H1 (cell line): ENCODE measurements at regions not wholly inside any gene's neighbourhood (a gene's known extent, or its start where the extent isn't known, plus 50 kb on each side); places are given as distances from the start of the nearest gene placed in this dataset.

Experiments used
- CTCF ChIA-PET: fragments of 300-600 bp; sonication (Branson Sonifier 250); formaldehyde crosslinking; loops from one replicate; lab custom pipeline; 2021; ENCODE audit not compliant: partially characterized antibody; lab: Charles Lee
- POLR2A ChIA-PET: fragments of 300-600 bp; sonication (Branson Sonifier 250); formaldehyde crosslinking; loops from one replicate; lab custom pipeline; 2021; ENCODE audit warnings: inconsistent platforms; ENCODE audit not compliant: partially characterized antibody; lab: Charles Lee
- DNase-seq, 2 experiments: peaks; one replicate each; pipeline versions ENCODE4 v3.0.0 to v3.0.0-alpha.2; 2010 to 2022; ENCODE audit warnings: low spot score in 2 of 2, low read depth in 1 of 2, mixed read lengths in 1 of 2
- FAIRE-seq: peaks from 2 replicates; lab custom pipeline; 2011; peaks lifted over from hg19 to GRCh38; lab: Jason Lieb, UNC
- H2AFZ ChIP-seq: 2 replicates; pipeline ENCODE4 v1.8.1; 2012; ENCODE audit warnings: low read length, inconsistent platforms
- H2AK5ac ChIP-seq: 2 replicates; pipeline ENCODE4 v1.6.1; 2013; ENCODE audit warnings: low read depth, low read length
- H2BK120ac ChIP-seq: replicated peaks from 2 replicates; pipeline ENCODE3; 2013; ENCODE audit warnings: low read depth, low read length, inconsistent platforms
- H2BK12ac ChIP-seq: 2 replicates; pipeline ENCODE4 v1.6.1; 2013; ENCODE audit warnings: low read depth, low read length
- H2BK15ac ChIP-seq: 2 replicates; pipeline ENCODE4 v1.6.1; 2013; ENCODE audit warnings: low read length
- H2BK20ac ChIP-seq: 2 replicates; pipeline ENCODE4 v1.6.1; 2013; ENCODE audit warnings: low read length
- H2BK5ac ChIP-seq: 2 replicates; pipeline ENCODE4 v1.6.1; 2013; ENCODE audit warnings: low read depth, low read length
- H3K14ac ChIP-seq: 2 replicates; pipeline ENCODE4 v1.6.1; 2013; ENCODE audit warnings: inconsistent platforms; ENCODE audit not compliant: insufficient read length
- H3K18ac ChIP-seq: 2 replicates; pipeline ENCODE4 v1.6.1; 2013; ENCODE audit warnings: low read length; ENCODE audit errors: extremely low read depth
- H3K23ac ChIP-seq: 2 replicates; pipeline ENCODE4 v1.6.1; 2013; ENCODE audit warnings: inconsistent platforms; ENCODE audit not compliant: insufficient read length
- H3K23me2 ChIP-seq: 2 replicates; pipeline ENCODE4 v1.6.1; 2013; ENCODE audit warnings: low read depth, low read length
- H3K27ac ChIP-seq: 2 replicates; pipeline ENCODE4 v1.6.1; 2011; ENCODE audit warnings: low read depth, low read length, inconsistent platforms
- H3K27me3 ChIP-seq, 4 experiments: replicated peaks in 1 of 4; 1 replicate in 1 of 4; 2 replicates in 3 of 4; pipeline versions ENCODE4 v1.6.1 to v1.8.1; 2011 to 2013; ENCODE audit warnings: low read length in 3 of 4, mild to moderate bottlenecking in 3 of 4, inconsistent platforms in 2 of 4, mixed read lengths in 2 of 4, moderate library complexity in 1 of 4; ENCODE audit not compliant: control insufficient read depth in 3 of 4, insufficient read depth in 3 of 4; ENCODE audit errors: extremely low read depth in 1 of 4
- H3K36me3 ChIP-seq, 4 experiments: 2 replicates each; pipeline versions ENCODE4 v1.6.1 to v1.8.1; 2011 to 2013; ENCODE audit warnings: mild to moderate bottlenecking in 4 of 4, low read length in 3 of 4, moderate library complexity in 2 of 4, control low read depth in 1 of 4, inconsistent platforms in 1 of 4; ENCODE audit not compliant: insufficient read depth in 4 of 4, control insufficient read depth in 2 of 4
- H3K4ac ChIP-seq: replicated peaks from 2 replicates; pipeline ENCODE3; 2013; ENCODE audit warnings: low read length, low read depth, mixed read lengths, inconsistent platforms; ENCODE audit not compliant: insufficient read length
- H3K4me1 ChIP-seq, 4 experiments: replicated peaks in 1 of 4; 1 replicate in 1 of 4; 2 replicates in 3 of 4; pipeline versions ENCODE4 v1.6.1 to v1.8.1; 2011 to 2013; ENCODE audit warnings: low read length in 3 of 4, inconsistent platforms in 2 of 4, mixed read lengths in 1 of 4; ENCODE audit not compliant: insufficient read depth in 4 of 4, control insufficient read depth in 3 of 4
- H3K4me2 ChIP-seq, 2 experiments: 2 replicates each; pipeline versions ENCODE4 v1.6.1 to v1.8.1; 2011 to 2013; ENCODE audit warnings: low read depth in 2 of 2, low read length in 2 of 2, control low read depth in 1 of 2, inconsistent platforms in 1 of 2, mild to moderate bottlenecking in 1 of 2; ENCODE audit not compliant: insufficient read depth in 1 of 2
- H3K4me3 ChIP-seq, 4 experiments: fragments of 200-600, 300-600 bp in 1 of 4; sonication (generic), shearing (Covaris generic), sonication (Bioruptor Twin) in 1 of 4; 2 replicates each; pipeline versions ENCODE4 v1.5.1 to v1.8.1; 2011 to 2016; ENCODE audit warnings: low read length in 4 of 4, low read depth in 3 of 4, control low read depth in 2 of 4, inconsistent platforms in 2 of 4, mild to moderate bottlenecking in 2 of 4, mixed read lengths in 1 of 4, moderate library complexity in 1 of 4; ENCODE audit not compliant: insufficient read depth in 2 of 4; ENCODE audit errors: extremely low read depth in 1 of 4
- H3K56ac ChIP-seq: replicated peaks from 2 replicates; pipeline ENCODE3; 2013; ENCODE audit warnings: low read depth, mild to moderate bottlenecking, mixed read lengths, low read length, inconsistent platforms; ENCODE audit not compliant: insufficient read length
- H3K79me1 ChIP-seq: 2 replicates; pipeline ENCODE4 v1.6.1; 2013; ENCODE audit warnings: low read depth, low read length, control low read depth
- H3K79me2 ChIP-seq, 2 experiments: 2 replicates each; pipeline versions ENCODE4 v1.6.1 to v1.8.1; 2012 to 2013; ENCODE audit warnings: low read length in 2 of 2, mild to moderate bottlenecking in 2 of 2, inconsistent platforms in 1 of 2; ENCODE audit not compliant: insufficient read depth in 2 of 2, control insufficient read depth in 1 of 2
- H3K9ac ChIP-seq, 4 experiments: replicated peaks in 1 of 4; 1 replicate in 1 of 4; 2 replicates in 3 of 4; pipeline versions ENCODE4 v1.6.1 to v1.8.1; 2011 to 2013; ENCODE audit warnings: low read depth in 3 of 4, low read length in 3 of 4, control low read depth in 2 of 4, mild to moderate bottlenecking in 2 of 4, moderate library complexity in 2 of 4, inconsistent platforms in 1 of 4; ENCODE audit errors: extremely low read depth in 1 of 4
- H3K9me3 ChIP-seq, 2 experiments: 2 replicates each; pipeline versions ENCODE4 v1.6.1 to v1.8.1; 2012 to 2013; ENCODE audit warnings: mild to moderate bottlenecking in 2 of 2, moderate library complexity in 2 of 2, control low read depth in 1 of 2, inconsistent platforms in 1 of 2, low read depth in 1 of 2, low read length in 1 of 2, mixed read lengths in 1 of 2; ENCODE audit not compliant: insufficient read depth in 2 of 2
- H4K20me1 ChIP-seq, 2 experiments: replicated peaks in 1 of 2; 2 replicates each; pipeline versions ENCODE3 to v1.8.1; 2011 to 2013; ENCODE audit warnings: inconsistent platforms in 2 of 2, low read length in 2 of 2, mild to moderate bottlenecking in 1 of 2; ENCODE audit not compliant: insufficient read depth in 2 of 2, control insufficient read depth in 1 of 2
- H4K5ac ChIP-seq: 2 replicates; pipeline ENCODE4 v1.6.1; 2013; ENCODE audit warnings: low read length, low read depth, mixed read lengths, inconsistent platforms; ENCODE audit not compliant: insufficient read length
- H4K8ac ChIP-seq: 2 replicates; pipeline ENCODE4 v1.8.0; 2013; ENCODE audit warnings: mild to moderate bottlenecking, moderate library complexity, low read length, inconsistent platforms; ENCODE audit not compliant: insufficient read depth; ENCODE audit errors: extremely low read depth
- H4K91ac ChIP-seq: replicated peaks from 2 replicates; pipeline ENCODE3; 2013; ENCODE audit warnings: low read length, mixed read lengths, inconsistent platforms; ENCODE audit not compliant: insufficient read length
- CREB1 ChIP-seq: IDR thresholded peaks from 2 replicates; pipeline ENCODE4 v1.6.1; 2012; ENCODE audit warnings: inconsistent platforms
- EZH2 ChIP-seq: fragments of 200-600 bp; sonication (generic); IDR thresholded peaks from 2 replicates; pipeline ENCODE4 v1.7.1; 2012; ENCODE audit warnings: low read depth, mild to moderate bottlenecking, moderate library complexity, low read length, inconsistent platforms; ENCODE audit not compliant: severe bottlenecking
- GTF2F1 ChIP-seq: IDR thresholded peaks from 2 replicates; pipeline ENCODE4 v1.6.1; 2012; ENCODE audit warnings: low read depth, low read length, improper control_type of control experiment, borderline replicate concordance
- JUND ChIP-seq: IDR thresholded peaks from 2 replicates; pipeline ENCODE4 v1.6.1; 2011; ENCODE audit warnings: mild to moderate bottlenecking, improper control_type of control experiment, low read length
- NANOG ChIP-seq: IDR thresholded peaks from 2 replicates; pipeline ENCODE4 v1.6.1; 2011; ENCODE audit warnings: low read length, low read depth, mild to moderate bottlenecking, inconsistent platforms; ENCODE audit not compliant: insufficient read depth, poor library complexity, severe bottlenecking
- POLR2AphosphoS5 ChIP-seq: IDR thresholded peaks from 2 replicates; pipeline ENCODE4 v1.6.1; 2011; ENCODE audit warnings: low read depth, low read length
- TAF1 ChIP-seq: IDR thresholded peaks from 2 replicates; pipeline ENCODE4 v1.6.1; 2011; ENCODE audit warnings: mild to moderate bottlenecking, low read depth, low read length
- TBP ChIP-seq: IDR thresholded peaks from 2 replicates; pipeline ENCODE4 v1.6.1; 2011; ENCODE audit warnings: low read depth, low read length, improper control_type of control experiment
- ZNF274 ChIP-seq: IDR thresholded peaks from 2 replicates; pipeline ENCODE4 v1.7.0; 2012; ENCODE audit warnings: low read length, borderline replicate concordance; ENCODE audit errors: extremely low read depth
- WGBS, 2 experiments: shearing (Covaris generic) in 1 of 2; methylation state at CpG; one replicate each; pipeline versions ENCODE4 v1.1.6 to v1.1.7; 2013 to 2015; ENCODE audit warnings: low lambda C conversion rate in 2 of 2, mixed read lengths in 2 of 2, inconsistent platforms in 1 of 2, low coverage in 1 of 2, missing lambda C conversion rate in 1 of 2; ENCODE audit not compliant: insufficient replicate concordance in 2 of 2, insufficient coverage in 1 of 2, insufficient read length in 1 of 2; ENCODE audit errors: extremely low coverage in 1 of 2, missing lambda C conversion rate in 1 of 2; 5-methylcytosine and 5-hydroxymethylcytosine counted together

- H3K27ac ChIP-seq: no peak overlapping the region
- H3K56ac ChIP-seq: no peak overlapping the region
- no peak overlapping the region for H2BK15ac ChIP-seq
- no peak overlapping the region for H4K5ac ChIP-seq
- H3K14ac ChIP-seq: no peak overlapping the region
- H3K9me3 ChIP-seq: no peaks in the 10 kb centered on the region
- H4K91ac ChIP-seq: no peak overlapping the region
- H4K20me1 ChIP-seq: no peaks in the 10 kb centered on the region
- TF ChIP-seq EZH2 (no peak), GTF2F1 (no peak), TBP (no peak), NANOG (no peak), ZNF274 (no peak), CREB1 (no peak), TAF1 (no peak), POLR2AphosphoS5 (no peak), JUND (no peak)
- no peaks in the 10 kb centered on the region for H3K23me2 ChIP-seq
- H2BK5ac ChIP-seq: no peak overlapping the region
- H2AK5ac ChIP-seq: no peak overlapping the region
- DNase-seq: no peak
- H3K36me3 ChIP-seq: no peaks in the 10 kb centered on the region
- no peak overlapping the region for H3K4me2 ChIP-seq
- no peak overlapping the region for H2BK120ac ChIP-seq
- H3K18ac ChIP-seq: no peak overlapping the region
- no peak overlapping the region for H4K8ac ChIP-seq
- no peak overlapping the region for H3K4ac ChIP-seq
- no peaks in the 10 kb centered on the region for H3K27me3 ChIP-seq
- H3K4me3 ChIP-seq: no peak overlapping the region
- ChIA-PET POLR2A (interaction anchor here (0.7 kb wide), 1 partner anchor 778 kb away, joined by 4 read pairs; no protein-coding TSS in a partner anchor), CTCF (no interaction called here)
- H3K4me1 ChIP-seq: no peaks in the 10 kb centered on the region; a peak in 1 of 7 replicates
- no peak overlapping the region for H2AFZ ChIP-seq
- H3K79me2 ChIP-seq: no peaks in the 10 kb centered on the region
- FAIRE-seq: no peak
- H3K9ac ChIP-seq: no peak overlapping the region
- no peak overlapping the region for H2BK12ac ChIP-seq
- WGBS, 2 experiments: 93% methylated on average over 2 of the region's 2 CpGs; no CpG with 5 or more reads in 1 of the 2 experiments
- H2BK20ac ChIP-seq: no peak overlapping the region
- no peaks in the 10 kb centered on the region for H3K79me1 ChIP-seq
- H3K23ac ChIP-seq: no peak overlapping the region
These were observed 190.4 kb upstream of the FAR2 start for GRCh38 chr12:28958553-28959195.
